ENCODE measurements at regions not wholly inside any gene's neighbourhood (a gene's known extent, or its start where the extent isn't known, plus 50 kb on each side); places are given as distances from the start of the nearest gene placed in this dataset.

DNA sequence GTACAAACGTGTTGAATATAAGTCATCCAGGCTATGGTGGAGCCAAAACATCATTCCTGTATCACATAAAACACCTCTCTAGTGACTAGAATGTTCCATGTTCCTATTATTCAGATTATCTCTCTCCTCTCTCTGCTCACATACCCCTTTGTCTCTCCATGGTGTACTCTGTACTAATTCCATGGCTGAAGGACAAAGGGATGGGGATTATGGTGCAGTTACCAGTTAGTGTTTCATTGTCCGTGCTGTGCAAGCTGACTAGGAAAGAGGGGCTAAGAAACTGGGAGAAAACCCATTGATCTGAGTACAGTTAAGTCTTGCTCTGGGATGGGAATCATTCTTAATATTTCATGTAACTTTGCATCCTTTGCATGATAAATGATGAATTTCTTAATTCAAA, 397.4 kb upstream of the NOX3 start:
- Histone ChIP-seq H3K36me3 (ENCODE audit: control insufficient read depth, insufficient read depth, low read length) (no peaks in the 10 kb centered on the region), H3K4me3 (ENCODE audit: low read depth, low read length) (no peak overlapping the region), H3K27me3 (ENCODE audit: control insufficient read depth, insufficient read depth, low read length) (no peaks in the 10 kb centered on the region)
- DNase-seq (ENCODE audit: low read depth), result no peak
- CTCF ChIA-PET, result no interaction called here
- TF ChIP-seq, protein P1, sequence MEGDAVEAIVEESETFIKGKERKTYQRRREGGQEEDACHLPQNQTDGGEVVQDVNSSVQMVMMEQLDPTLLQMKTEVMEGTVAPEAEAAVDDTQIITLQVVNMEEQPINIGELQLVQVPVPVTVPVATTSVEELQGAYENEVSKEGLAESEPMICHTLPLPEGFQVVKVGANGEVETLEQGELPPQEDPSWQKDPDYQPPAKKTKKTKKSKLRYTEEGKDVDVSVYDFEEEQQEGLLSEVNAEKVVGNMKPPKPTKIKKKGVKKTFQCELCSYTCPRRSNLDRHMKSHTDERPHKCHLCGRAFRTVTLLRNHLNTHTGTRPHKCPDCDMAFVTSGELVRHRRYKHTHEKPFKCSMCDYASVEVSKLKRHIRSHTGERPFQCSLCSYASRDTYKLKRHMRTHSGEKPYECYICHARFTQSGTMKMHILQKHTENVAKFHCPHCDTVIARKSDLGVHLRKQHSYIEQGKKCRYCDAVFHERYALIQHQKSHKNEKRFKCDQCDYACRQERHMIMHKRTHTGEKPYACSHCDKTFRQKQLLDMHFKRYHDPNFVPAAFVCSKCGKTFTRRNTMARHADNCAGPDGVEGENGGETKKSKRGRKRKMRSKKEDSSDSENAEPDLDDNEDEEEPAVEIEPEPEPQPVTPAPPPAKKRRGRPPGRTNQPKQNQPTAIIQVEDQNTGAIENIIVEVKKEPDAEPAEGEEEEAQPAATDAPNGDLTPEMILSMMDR (IDR thresholded peaks at IDR 0.05; ENCODE audit: insufficient read depth, low read depth, low read length), result no peak
- POLR2A ChIA-PET, result no interaction called here

DNA sequence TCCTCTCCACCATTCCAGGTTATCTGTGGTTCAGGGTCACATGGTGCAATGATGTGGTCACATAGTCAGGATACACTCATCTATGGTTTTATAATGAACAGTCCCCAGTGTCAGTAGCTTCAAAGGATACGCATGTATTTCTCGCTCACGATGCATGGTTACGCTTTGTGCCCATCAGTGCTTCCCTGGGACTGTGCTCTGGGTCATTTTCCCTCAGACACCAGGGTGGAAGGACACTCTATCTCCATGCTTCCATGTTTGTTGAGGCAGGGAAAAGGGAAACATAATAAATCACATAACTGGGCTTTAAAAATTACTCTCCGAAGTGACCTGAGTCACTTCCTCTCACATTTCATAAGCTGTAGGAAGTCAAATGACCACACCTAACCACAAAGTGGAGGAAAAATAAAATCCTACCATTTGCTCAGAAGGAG, 394.8 kb upstream of the NOX3 start:
- TF ChIP-seq, protein P1 (IDR thresholded peaks at IDR 0.05; ENCODE audit: insufficient read depth, low read depth, low read length), result no peak
- Histone ChIP-seq H3K36me3 (ENCODE audit: control insufficient read depth, insufficient read depth, low read length) (no peaks in the 10 kb centered on the region), H3K4me3 (ENCODE audit: low read depth, low read length) (no peak overlapping the region), H3K27me3 (ENCODE audit: control insufficient read depth, insufficient read depth, low read length) (no peaks in the 10 kb centered on the region)
- ChIA-PET CTCF (no interaction called here), POLR2A (no interaction called here)
- peak; percentile 14 for DNase-seq (ENCODE audit: low read depth)

DNA sequence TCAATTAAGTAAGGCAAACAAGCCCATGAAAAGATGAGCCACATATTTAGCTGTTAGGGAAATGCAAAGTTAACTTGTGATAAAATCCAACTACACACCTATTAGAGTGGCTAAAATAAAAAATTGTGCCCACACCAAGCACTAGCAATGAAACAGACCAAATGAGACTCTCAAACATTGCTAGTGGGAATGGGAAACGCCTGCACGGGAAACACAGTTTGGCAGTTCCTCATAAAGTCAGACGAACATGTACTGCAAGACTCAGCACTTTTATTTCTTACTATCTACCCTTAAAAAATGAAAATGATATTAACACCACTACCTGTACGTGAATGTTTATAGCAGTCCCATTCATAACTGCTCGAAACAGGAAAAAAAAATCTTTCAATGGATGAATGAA, 392.1 kb upstream of the NOX3 start:
- DNase-seq (ENCODE audit: low read depth), result no peak
- TF ChIP-seq, protein P1 (IDR thresholded peaks at IDR 0.05; ENCODE audit: insufficient read depth, low read depth, low read length), result no peak
- Histone ChIP-seq H3K36me3 (ENCODE audit: control insufficient read depth, insufficient read depth, low read length) (no peaks in the 10 kb centered on the region), H3K4me3 (ENCODE audit: low read depth, low read length) (no peak overlapping the region), H3K27me3 (ENCODE audit: control insufficient read depth, insufficient read depth, low read length) (no peaks in the 10 kb centered on the region)
- POLR2A ChIA-PET, result no interaction called here
- CTCF ChIA-PET, result no interaction called here

DNA sequence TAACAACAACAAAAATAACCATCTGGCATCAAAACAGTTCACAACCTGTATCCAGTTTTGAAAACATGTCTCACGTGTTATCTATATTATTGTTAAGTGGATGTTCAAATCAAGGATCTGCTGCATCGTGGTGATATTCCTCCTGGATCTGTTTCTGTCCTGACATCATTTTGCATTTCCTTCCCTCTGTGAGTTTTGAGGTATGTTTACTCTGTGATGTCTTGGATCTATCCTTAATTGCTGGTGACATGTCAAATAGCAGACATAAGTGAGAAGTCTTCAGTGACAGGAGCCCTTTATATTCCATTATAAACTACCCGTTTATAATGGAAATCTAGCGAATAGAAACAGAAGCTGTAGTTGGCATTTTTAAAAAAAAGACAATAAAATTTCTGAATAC, 381.8 kb upstream of the NOX3 start:
- TF ChIP-seq, protein P1 (IDR thresholded peaks at IDR 0.05; ENCODE audit: insufficient read depth, low read depth, low read length), result no peak
- no peak overlapping the region for H3K4me3 ChIP-seq (ENCODE audit: low read depth, low read length)
- no peaks in the 10 kb centered on the region for H3K27me3 ChIP-seq (ENCODE audit: control insufficient read depth, insufficient read depth, low read length)
- CTCF ChIA-PET, result no interaction called here
- no peaks in the 10 kb centered on the region for H3K36me3 ChIP-seq (ENCODE audit: control insufficient read depth, insufficient read depth, low read length)
- DNase-seq (ENCODE audit: low read depth), result no peak
- POLR2A ChIA-PET, result no interaction called here

DNA sequence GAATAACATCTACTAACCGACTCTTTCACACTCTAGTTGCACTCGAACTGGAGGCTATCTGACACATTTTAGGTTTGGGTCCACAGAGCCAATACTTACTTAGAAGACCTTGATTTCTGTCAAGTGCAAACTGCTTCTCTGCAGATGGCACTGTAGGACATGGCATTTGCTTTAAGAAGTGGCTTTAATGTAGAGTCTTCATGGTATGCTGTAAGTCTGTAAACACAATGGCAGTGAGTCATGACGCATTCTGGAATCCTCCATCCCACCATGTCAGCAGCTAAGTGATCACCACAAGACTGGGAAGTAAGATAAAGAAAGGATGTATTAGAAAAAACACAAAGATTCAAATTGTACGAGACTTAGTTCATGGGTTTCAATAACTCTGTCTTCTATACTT, 377.0 kb upstream of the NOX3 start:
- CTCF ChIA-PET, result no interaction called here

More for the DNA sequence above, 377.0 kb upstream of the NOX3 start:
- no peak for DNase-seq (ENCODE audit: low read depth)
- Histone ChIP-seq H3K36me3 (ENCODE audit: control insufficient read depth, insufficient read depth, low read length) (no peaks in the 10 kb centered on the region), H3K4me3 (ENCODE audit: low read depth, low read length) (no peak overlapping the region), H3K27me3 (ENCODE audit: control insufficient read depth, insufficient read depth, low read length) (no peaks in the 10 kb centered on the region)
- POLR2A ChIA-PET, result no interaction called here
- TF ChIP-seq, protein P1 (IDR thresholded peaks at IDR 0.05; ENCODE audit: insufficient read depth, low read depth, low read length), result no peak
